Skin of body (tissue), 1 donor: ENCODE measurements at regions not wholly inside any gene's neighbourhood (a gene's known extent, or its start where the extent isn't known, plus 50 kb on each side); places are given as distances from the start of the nearest gene placed in this dataset.
"Not testable (repeated sequence)": the region's sequence is repeated elsewhere in the genome, so short reads cannot be mapped to it uniquely, and the experiment has no call there.

Source experiments
- DNase-seq: peaks from one replicate; lab custom pipeline; 2025; lab: John Stamatoyannopoulos, UW

DNA sequence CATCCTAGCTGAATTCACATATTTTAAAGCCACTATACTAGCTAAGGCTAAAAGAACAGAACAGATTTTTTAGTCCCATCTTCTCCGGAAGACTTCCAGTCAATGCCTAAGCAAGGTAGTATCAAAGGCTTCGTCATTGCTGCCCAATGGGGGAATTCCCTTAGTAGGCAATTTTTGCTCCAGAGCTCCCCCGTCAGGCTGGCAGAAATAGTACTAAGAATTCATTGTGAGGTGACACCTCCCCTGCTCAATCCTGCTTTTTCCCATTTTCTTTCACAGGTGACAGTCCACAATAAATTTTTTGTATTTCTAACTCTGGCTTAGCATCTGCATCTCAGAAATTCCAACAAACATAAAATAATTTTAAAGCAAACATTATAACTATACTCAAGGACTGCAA is 52.8 kb upstream of the SRSF6 start:
- no peak for DNase-seq

DNA sequence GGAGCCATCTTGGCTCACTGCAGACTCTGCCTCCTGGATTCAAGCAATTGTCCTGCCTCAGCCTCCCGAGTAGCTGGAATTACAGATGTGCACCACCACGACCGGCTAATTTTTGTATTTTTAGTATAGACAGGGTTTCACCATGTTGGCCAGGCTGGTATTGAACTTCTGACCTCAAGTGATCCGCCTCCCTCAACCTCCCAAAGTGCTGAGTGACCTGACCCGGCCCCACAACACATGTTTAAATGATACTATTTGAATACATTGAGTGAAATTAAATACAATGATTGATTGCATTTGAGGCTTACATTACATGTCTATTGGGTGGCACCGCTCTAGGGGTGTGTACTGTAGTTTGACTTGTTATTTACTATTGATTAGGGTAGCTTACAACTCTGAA is 56.8 kb upstream of the SRSF6 start:
- DNase-seq, result not testable (repeated sequence)

DNA sequence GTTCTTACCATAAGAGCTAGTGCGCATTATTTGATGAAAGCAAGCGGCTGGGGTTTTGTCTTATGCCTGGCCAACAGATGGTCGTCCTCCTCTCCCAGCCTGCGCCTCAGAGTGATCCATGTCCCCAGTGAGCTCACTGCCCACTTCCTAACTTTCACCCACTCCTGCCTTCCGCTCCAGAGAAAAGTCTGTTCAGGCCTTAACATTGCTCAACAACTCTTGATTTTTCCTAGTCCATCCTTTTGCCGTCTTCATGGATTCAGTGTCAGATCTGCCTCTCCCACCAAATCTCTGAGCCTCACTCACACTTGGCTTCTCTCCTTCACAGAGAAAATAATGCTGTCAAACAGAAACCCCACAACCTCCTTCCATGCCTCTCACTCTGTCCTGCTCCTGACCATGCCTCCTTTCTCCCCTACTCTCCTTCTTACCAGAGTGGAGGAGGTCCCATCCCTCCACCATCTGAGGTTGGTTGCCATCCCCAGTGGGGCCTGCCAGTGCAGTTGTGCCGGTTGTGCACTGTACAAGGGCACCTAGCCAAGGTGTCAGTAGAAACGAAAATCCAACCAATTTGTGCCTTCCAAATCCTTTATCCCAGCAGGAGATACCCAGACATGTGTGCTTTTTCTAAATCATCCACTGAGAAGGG is 58.9 kb upstream of the SRSF6 start:
- no peak for DNase-seq

DNA sequence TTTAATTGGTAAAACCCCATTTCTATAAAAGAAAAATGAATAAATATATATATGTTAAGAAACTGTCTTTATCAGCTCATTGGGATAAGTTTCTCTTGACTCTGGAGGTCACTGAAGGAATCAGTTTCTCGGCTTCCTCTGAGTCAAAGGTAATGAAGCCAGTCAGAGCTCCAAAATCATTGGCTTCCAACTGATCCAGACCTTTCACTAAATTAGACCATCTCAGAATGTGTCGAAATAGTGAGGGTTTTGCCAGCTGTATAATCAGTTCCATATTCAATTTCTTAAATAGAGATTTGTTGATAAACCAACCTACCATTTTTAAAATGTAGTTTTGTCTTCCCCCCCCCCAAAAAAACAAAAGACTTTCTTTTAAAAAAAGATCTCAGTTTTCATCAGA is 60.5 kb upstream of the SRSF6 start:
- no peak for DNase-seq

DNA sequence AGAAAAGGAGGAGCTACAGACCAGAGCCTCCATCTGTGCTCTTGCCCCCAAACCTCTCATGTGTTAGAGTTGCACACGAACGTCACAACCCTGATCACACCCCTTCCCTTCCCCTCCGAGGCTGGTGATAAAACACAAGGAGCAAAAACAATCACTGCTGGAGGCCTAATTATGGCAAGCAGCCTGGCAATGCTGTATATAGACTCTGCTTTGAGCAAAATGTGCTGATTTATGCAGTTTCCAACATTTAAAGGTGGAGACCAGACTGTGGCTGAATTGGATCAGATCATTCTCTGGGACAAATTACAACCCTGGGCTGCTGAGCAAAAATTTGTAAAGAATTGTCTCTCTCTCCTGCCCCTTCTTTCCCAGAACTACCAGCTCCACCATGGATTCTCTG is 64.6 kb upstream of the SRSF6 start:
- DNase-seq, result no peak

DNA sequence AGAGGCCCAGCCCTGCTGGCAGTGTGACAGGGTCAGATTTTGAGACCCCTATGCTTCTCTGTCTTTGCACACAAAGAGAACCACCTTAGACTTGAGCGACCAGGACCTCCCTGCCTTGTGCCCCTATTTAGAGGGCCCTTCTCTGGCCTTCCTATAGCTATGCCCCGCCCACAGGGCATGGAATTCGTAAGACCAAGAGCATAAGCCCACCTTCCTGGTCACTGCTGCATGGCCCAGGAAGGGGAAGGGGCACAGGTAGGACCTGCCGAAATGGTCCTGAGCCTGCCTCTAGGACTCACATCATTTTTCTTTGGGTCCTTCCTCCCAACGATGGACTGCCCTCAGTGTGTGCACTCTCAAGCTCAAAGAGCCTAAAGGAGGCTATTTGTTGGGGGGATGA is 65.1 kb upstream of the SRSF6 start:
- DNase-seq, result no peak

DNA sequence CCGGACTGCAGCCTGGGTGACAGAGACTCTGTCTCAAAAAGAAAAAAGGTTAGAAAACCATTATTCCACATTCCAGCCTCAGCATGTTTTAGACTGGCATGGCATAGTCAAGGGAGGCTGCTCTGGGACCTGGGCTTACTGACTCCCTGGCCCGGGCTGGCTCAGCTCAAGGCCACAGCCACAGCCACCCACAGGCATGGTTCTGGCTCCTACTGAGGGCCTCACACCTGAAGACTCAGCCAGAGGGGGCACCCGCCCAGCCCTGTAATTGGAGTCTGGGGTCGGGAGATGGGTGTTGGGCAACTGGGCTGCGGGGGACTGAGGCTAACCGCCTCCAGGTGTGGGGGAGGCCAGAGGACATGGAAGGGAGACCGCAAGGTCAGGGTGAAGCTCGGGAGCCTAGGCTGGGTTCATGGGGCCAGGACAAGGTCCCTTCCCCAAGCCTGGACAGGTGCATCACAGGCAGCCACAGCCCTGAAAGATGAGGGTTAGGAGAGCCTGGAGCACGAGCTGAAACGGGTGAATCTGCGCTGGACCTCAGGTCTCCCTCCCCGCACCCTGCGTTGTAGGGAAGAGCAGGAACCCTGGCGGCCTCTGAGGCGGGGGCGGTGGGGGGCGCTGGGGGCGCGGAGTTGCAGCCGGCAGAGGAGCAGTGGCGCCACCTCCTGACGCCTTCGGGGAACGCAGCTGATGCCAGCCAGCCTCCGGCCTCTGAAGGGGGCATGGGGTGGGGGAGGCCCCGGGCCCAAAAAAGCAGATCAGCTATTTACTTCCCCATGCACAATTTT is 67.7 kb upstream of the SRSF6 start:
- DNase-seq, result no peak

DNA sequence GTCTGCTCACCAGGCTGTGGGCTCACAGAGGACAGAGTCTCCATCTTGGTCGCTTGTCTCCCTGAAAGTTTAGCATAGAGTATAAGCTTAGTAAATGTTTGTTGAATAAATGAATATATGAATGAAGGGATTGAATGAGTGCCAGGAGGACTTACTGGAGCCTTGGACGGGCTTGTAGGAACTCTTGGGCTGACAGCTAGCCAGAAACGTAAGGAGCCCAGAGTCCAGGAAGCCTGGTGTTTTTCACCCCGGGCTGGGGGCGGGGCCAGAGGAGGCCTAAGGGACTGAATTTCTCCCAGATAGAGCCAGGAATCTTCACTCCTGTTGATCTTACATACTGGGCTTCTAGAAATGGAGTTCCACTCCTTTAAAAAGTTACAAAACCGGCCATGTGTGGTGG is 68.5 kb upstream of the SRSF6 start:
- no peak for DNase-seq

DNA sequence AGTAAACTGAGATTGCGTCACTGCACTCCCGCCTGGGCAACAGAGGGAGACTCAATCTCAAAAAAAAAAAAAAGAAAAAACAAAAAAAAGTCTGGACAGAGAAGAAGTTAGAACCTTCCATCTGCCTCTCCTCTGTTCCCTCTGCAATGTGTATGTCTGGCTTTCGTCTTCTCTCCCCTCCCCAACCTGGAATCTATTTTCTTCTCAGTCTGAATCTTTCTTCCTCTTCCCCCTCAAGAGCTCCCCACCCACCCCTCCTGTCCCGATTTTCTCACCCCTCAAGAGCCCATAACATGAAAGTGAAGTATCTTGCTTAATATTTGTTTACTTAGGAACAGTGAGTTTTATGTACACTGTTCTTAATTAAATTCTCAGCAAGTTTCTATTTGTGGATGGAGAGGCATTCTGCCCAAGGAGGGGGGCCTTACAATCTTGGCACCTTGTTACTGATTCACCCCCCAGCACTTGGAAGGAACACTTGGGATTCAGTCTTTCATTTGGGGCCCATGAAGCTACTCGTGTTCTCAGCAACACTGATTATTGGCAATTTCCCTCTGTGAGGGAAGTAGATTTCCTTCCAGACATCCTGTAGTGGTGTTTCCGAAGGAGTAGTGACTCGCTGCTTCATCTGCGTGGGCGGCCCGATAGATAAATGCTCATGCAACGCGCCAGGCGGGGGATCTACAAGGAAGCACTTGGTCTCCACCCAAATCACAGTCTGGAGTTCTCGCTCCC is 69.3 kb upstream of the SRSF6 start:
- peak; percentile 82 for DNase-seq

DNA sequence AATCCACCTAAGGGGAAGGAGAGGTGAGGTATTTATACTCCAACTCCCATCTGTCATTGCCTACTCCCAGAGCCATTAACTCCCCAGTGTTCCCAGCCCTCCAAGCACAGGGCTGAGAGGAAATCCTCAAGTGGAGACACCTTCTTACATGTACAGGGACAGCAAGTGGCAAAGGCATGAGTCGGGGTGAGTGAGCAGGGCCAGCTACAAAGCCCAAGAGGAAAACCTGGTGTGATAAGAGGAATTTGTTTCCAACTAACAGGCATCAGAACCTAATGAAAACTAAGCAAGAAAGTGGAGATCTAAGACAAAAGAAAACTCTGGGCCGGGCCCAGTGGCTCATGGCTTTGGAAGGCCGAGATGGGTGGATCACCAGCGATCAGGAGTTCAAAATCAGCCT is 70.0 kb upstream of the SRSF6 start:
- no peak for DNase-seq

DNA sequence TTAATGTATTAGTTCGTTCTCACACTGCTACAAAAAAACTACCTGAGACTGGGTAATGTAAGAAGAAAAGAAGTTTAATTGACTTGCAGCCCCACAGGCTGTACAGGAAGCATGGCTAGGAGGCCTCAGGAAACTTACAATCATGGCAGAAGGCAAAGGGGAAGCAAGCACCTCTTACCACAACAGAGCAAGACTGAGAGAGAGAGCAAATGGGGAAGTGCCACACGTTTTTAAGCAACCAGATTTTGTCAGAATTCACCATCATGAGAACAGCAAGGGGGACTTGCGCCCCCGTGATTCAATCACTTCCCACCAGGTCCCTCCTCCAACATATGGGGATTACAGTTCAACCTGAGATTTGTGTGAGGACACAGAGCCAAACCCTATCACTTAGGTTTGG is 70.8 kb upstream of the SRSF6 start:
- no peak for DNase-seq

DNA sequence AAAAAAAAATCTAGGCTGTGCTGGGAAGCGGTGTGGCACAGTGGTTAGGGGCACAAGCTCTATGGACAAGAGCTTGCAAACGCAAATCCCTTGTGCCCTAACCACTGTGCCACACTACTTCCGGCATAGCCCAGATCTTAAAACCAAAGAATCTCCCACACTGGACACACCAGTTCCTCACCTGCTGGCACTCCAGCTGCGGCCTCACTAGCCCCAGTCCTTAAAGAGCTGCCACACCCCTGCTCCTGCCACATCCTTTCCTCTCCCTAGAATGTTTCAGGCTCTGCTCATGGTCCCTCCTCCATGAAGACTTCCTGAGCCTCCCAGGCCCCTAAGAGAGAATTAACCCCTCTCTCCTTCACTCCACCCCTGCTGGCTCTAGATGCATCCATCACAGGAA is 71.8 kb upstream of the SRSF6 start:
- no peak for DNase-seq

DNA sequence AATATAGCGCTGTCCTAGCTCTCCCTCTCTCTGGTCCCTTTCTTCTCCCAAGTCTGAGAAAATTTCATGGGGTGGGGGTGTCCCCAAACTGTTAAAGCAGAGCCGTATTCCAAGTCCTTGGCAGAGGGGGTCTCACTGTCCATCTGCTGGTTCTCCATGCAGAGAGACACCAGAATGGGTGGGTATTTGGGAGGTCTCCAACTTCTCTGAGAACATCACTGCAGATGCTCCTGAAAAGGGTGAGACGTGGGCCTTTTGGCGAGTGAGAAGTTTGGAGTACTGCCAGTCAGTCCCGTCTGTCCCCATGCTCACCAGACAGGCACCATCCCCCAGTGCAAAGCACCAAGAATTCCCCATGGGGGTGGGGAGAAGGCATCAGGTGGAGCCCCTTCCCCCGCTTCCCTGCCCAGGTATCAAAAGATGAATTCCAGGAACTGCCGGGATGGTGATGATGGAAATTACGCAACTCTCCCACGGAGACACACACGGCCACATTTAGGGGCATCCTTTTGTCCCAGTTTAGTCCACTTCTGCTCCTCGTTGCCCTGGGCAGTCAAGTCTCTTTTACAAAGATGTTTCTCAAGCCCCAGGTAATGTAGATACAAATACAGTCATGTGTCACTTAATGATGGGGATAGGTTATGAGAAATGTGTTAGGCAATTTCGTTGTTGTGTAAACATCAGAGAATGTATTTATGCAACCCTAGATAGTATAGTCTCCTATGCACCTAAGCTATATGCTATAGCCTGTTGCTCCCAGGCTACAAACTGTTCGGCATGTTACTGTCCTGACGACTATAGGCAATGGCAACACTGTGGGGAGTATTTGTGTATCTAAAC is 73.4 kb upstream of the SRSF6 start:
- DNase-seq, result no peak

DNA sequence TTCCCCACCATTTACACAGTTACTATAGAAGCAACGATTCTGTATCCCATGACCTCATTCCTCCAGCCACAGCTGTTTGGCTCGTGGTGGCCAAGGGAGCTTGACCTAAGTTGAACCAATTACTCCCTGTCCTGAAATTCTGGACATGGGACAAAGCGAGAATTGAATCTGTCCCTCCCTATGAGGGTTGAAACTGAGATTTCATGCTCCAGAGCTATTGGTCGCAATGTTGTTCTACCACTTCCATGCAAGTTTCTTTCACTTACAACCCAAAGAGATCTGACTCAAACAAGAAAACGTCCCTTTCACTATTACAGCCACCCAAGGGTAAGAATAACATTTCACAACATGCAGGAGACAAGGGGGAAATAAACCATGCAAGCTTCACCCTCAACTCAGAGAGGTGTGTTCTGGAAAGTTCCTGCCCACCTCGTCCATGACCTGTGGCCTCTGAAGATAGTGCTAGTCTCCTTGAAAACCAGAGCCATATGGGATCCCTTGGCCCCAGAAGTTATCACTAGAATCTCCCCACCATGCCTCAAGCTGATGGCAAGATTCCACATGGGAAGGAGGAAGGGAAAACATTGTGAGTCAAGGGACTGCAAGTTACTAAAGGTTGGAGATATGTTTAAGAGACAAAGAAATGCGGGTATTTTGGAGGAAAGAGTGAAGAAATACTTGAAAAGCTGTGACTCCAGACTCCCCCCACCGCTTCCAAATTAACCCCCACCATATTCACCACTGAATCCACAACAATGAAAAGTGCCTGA is 74.5 kb upstream of the SRSF6 start:
- no peak for DNase-seq

DNA sequence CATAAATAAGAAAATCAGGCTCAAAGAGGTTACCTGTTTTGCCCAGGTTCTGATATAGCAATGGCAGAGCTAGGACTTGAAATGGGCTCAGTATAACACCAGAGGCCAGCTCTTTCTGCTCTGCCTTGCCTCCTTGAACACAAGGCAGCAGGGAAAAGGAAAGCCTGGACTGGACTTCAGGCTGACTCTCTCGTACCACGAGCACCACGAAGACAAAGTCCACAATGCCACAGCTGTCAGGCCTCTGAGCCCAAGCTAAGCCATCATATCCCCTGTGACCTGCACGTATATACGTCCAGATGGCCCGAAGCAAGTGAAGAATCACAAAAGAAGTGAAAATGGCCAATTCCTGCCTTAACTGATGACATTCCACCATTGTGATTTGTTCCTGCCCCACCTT is 75.6 kb upstream of the SRSF6 start:
- DNase-seq, result not testable (repeated sequence)

DNA sequence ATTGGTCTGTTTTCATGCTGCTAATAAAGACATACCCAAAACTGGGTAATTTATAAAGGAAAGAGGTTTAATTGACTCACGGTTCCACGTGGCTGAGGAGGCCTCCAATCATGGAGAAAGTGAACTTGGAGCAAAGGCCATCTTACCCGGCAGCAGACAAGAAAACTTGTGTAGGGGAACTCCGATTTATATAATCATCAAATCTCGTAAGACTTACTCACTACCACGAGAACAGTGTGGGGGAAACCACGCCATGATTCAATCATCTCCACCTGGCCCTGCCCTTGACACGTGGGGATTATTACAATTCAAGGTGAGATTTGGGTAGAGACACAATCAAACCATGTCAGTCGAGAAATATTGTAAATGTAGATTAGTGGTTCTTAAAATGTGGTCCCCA is 76.2 kb upstream of the SRSF6 start:
- not testable (repeated sequence) for DNase-seq

DNA sequence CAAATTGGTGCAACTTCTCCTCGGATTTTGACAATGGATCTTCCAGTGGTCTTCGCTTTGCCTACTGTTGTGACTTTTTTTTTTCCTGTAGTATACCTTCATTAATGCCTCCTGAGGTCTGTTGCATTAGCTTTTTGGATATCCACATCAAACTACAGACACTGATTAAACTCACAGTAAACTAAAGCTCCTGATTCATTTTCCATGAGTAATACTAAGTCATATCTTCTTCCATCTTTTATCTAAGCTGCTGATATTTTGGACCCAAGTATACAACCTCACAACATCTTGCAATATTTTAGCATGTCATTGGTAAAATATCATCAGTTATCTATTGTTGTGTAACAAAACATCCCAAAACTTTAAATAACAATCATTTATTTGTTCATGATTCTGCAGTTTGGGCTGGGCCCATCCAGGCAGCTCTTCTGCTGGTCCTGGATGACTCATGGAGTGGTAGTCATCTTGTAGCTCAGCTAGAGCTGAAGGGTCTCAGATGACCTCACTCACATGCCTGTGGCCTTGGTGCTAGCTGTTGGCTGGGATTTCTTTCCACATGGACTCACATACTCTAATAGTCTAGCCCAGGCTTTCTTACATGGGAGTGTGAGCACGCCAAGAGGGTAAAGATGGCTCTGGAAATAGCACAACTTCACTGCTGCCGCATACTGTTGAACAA is 78.3 kb upstream of the SRSF6 start:
- no peak for DNase-seq

DNA sequence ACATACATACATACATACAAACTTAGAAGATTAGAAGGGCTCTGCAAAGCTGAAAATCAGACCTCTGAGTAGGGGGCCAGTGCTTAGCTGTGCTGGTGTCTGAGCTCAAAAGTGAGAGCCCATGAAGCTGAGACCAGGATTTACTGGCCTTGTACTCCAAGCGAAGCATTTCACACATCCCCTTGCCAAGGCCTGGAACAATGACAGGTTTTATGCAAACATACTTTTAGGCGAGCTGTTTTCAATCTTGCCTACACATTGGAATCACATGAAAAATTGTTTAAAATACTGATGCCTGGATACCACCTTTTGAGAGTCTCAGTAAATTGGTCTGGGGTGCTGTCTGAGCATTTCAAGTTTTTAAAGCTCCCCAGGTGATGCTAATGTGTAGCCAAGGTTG is 80.9 kb upstream of the SRSF6 start:
- DNase-seq, result no peak

DNA sequence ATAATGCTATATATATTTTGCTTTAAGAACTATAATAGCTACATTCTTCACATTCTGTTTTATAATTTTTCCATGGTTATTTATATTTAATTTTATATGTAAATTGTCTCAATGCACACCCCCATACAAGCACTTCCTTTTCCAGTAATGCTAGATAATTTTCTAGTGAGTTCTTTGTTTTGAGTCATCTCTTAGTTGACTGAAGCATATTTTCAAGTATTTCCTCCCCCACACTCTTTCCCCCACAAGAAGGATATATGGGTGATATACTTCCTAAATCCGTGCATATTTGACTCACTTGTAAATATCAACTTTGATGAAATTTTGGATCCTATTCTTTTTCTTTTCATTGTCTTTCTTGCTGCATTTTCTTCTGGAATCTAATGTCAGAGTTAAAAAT is 82.1 kb upstream of the SRSF6 start:
- DNase-seq, result no peak

DNA sequence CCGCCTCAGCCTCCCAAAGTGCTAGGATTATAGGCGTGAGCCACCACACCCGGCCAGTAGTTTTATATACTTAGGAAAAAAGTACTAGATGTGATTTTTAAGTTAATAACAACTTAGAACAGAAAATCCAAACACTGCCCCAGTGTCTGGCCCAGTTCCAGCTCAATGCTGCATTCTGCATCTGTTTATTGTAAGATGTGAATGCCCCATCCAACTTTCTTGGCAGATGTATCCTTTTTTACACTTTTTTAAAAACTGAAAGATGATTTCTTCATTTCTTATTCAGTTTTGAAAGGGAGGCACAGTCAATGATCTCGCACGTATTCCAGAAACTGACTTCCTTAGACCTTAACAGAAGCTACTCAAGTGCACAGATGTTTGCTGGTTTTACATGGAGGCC is 85.6 kb upstream of the SRSF6 start:
- DNase-seq, result no peak
